Naive thymus-derived CD4-positive, alpha-beta T cell (primary cell): ENCODE measurements at regions not wholly inside any gene's neighbourhood (a gene's known extent, or its start where the extent isn't known, plus 50 kb on each side); places are given as distances from the start of the nearest gene placed in this dataset.
A peak's percentile ranks its signal among the peaks of the same experiment; 100 is the strongest.
"Not testable (repeated sequence)": the region's sequence is repeated elsewhere in the genome, so short reads cannot be mapped to it uniquely, and the experiment has no call there.

Experiments used
- ATAC-seq: fragments of 150-1000 bp; cut with Tn5 transposase; 2 replicates; pipeline ENCODE4 v1.10.0; 2021; ENCODE audit warnings: mild to moderate bottlenecking, moderate library complexity
- CTCF ChIA-PET: fragments of 350-600 bp; sonication (Branson Sonifier 250); formaldehyde crosslinking; loops from one replicate; lab custom pipeline; 2021; ENCODE audit warnings: antibody characterized with exemption; lab: Charles Lee
- POLR2A ChIA-PET: fragments of 350-600 bp; sonication (Branson Sonifier 250); formaldehyde crosslinking; loops from one replicate; lab custom pipeline; 2021; ENCODE audit warnings: antibody characterized with exemption, inconsistent platforms; lab: Charles Lee
- DNase-seq, 9 donors: peaks; one replicate each; pipeline versions ENCODE4 v3.0.0 to v3.0.0-alpha.2; 2020 to 2022; ENCODE audit warnings: mixed read lengths in 1 of 9
- H3K27ac ChIP-seq: one replicate; pipeline ENCODE4 v1.7.0; 2013; ENCODE audit warnings: mild to moderate bottlenecking, low read depth, low read length, moderate library complexity
- H3K27me3 ChIP-seq, 2 donors: one replicate each; pipeline ENCODE4 v1.7.0; 2013; ENCODE audit warnings: low read length in 2 of 2, mild to moderate bottlenecking in 2 of 2, moderate library complexity in 2 of 2; ENCODE audit not compliant: control insufficient read depth in 2 of 2, insufficient read depth in 2 of 2
- H3K36me3 ChIP-seq, 3 experiments: 1 replicate in 2 of 3; 2 replicates in 1 of 3; pipeline ENCODE4 v1.7.0; 2013; ENCODE audit warnings: low read length in 3 of 3, mild to moderate bottlenecking in 3 of 3, moderate library complexity in 1 of 3; ENCODE audit not compliant: insufficient read depth in 3 of 3, control insufficient read depth in 2 of 3
- H3K4me1 ChIP-seq, 2 donors: one replicate each; pipeline ENCODE4 v1.7.0; 2013; ENCODE audit warnings: low read length in 2 of 2, mild to moderate bottlenecking in 2 of 2, moderate library complexity in 1 of 2; ENCODE audit not compliant: control insufficient read depth in 2 of 2, insufficient read depth in 2 of 2
- H3K4me3 ChIP-seq: 2 replicates; pipeline ENCODE4 v1.7.0; 2013; ENCODE audit warnings: mild to moderate bottlenecking, low read length
- H3K9me3 ChIP-seq, 3 experiments: 1 replicate in 2 of 3; 2 replicates in 1 of 3; pipeline ENCODE4 v1.7.0; 2013; ENCODE audit warnings: low read length in 3 of 3; ENCODE audit not compliant: control insufficient read depth in 2 of 3
- H3K27ac Mint-ChIP-seq, 9 donors: one replicate each; pipeline ENCODE4 v1.8.0; 2020 to 2022; ENCODE audit warnings: mixed read lengths in 9 of 9, mild to moderate bottlenecking in 8 of 9, moderate library complexity in 5 of 9, inconsistent platforms in 2 of 9
- H3K27me3 Mint-ChIP-seq, 5 donors: one replicate each; pipeline ENCODE4 v1.8.0; 2021 to 2022; ENCODE audit warnings: mixed read lengths in 5 of 5, mild to moderate bottlenecking in 1 of 5
- H3K36me3 Mint-ChIP-seq, 5 donors: one replicate each; pipeline ENCODE4 v1.8.0; 2020 to 2022; ENCODE audit warnings: mixed read lengths in 5 of 5, mild to moderate bottlenecking in 3 of 5, inconsistent platforms in 1 of 5
- H3K4me1 Mint-ChIP-seq, 7 donors: one replicate each; pipeline ENCODE4 v1.8.0; 2020 to 2022; ENCODE audit warnings: mixed read lengths in 7 of 7, mild to moderate bottlenecking in 3 of 7, inconsistent platforms in 1 of 7
- H3K4me3 Mint-ChIP-seq, 10 donors: one replicate each; pipeline ENCODE4 v1.8.0; 2020 to 2022; ENCODE audit warnings: mild to moderate bottlenecking in 10 of 10, mixed read lengths in 10 of 10, moderate library complexity in 6 of 10, inconsistent platforms in 2 of 10
- H3K9me3 Mint-ChIP-seq, 11 donors: one replicate each; pipeline ENCODE4 v1.8.0; 2020 to 2022; ENCODE audit warnings: mixed read lengths in 11 of 11, mild to moderate bottlenecking in 4 of 11, inconsistent platforms in 1 of 11, moderate library complexity in 1 of 11
- intact Hi-C, 2 donors: fragments of 100-400 bp; cut with micrococcal nuclease; formaldehyde crosslinking; loops; one replicate each; pipeline ENCODE4 v1.15.1; 2023

- ATAC-seq (no peak), DNase-seq (no peak)
- H3K4me3 Mint-ChIP-seq: peak overlapping the region in 8 of 10 donors; percentile 38 to 70 (median 52)
- peaks cover 0 to 44% (median 4%) of the 10 kb centered on the region in 5 donors for H3K27me3 Mint-ChIP-seq
- H3K27ac Mint-ChIP-seq: peak overlapping the region; percentile 28 to 90 (median 68)
- Histone ChIP-seq H3K27me3 (no peaks in the 10 kb centered on the region), H3K4me3 (no peak overlapping the region), H3K4me1 (peaks cover 0 to 15% of the 10 kb centered on the region in 2 donors), H3K36me3 (no peaks in the 10 kb centered on the region), H3K27ac (no peak overlapping the region), H3K9me3 (no peaks in the 10 kb centered on the region)
- H3K9me3 Mint-ChIP-seq: no peaks in the 10 kb centered on the region
- H3K4me1 Mint-ChIP-seq: peaks cover 13 to 22% (median 16%) of the 10 kb centered on the region in 7 donors
- POLR2A ChIA-PET: interaction anchor here (1.2 to 1.8 kb wide), 2 partner anchors 14 to 155 kb away, joined by 3 to 5 read pairs; no protein-coding TSS in a partner anchor
- peaks cover 0 to 3% (median 0%) of the 10 kb centered on the region in 5 donors for H3K36me3 Mint-ChIP-seq
- CTCF ChIA-PET: interaction anchor here (0.6 to 2.4 kb wide), 5 partner anchors 12 to 245 kb away, joined by 3 to 7 read pairs (median 3); no protein-coding TSS in a partner anchor
- intact Hi-C loops: loop anchor here in 1 of 2 donors (10.0 kb wide), 1 partner anchor 844 kb away; no protein-coding TSS in a partner anchor
Observed at GRCh38 chr1:181180407-181181031, 92.0 kb downstream of the IER5 start.

- H3K4me3 ChIP-seq: no peak overlapping the region
- ATAC-seq (no peak), DNase-seq (no peak)
- Mint-ChIP-seq H3K27me3 (peaks cover 0 to 53% (median 4%) of the 10 kb centered on the region in 5 donors), H3K36me3 (peaks cover 0 to 3% (median 0%) of the 10 kb centered on the region in 5 donors), H3K4me1 (peaks cover 13 to 22% (median 16%) of the 10 kb centered on the region in 7 donors), H3K9me3 (no peaks in the 10 kb centered on the region), H3K27ac (no peak overlapping the region), H3K4me3 (no peak overlapping the region)
- intact Hi-C loops: loop anchor here in 1 of 2 donors (10.0 kb wide), 1 partner anchor 843 kb away; no protein-coding TSS in a partner anchor
- H3K36me3 ChIP-seq: no peaks in the 10 kb centered on the region
- H3K27me3 ChIP-seq: no peaks in the 10 kb centered on the region
- H3K27ac ChIP-seq: no peak overlapping the region
- no peaks in the 10 kb centered on the region for H3K9me3 ChIP-seq
- ChIA-PET POLR2A (no interaction called here), CTCF (interaction anchor here (2.4 kb wide), 1 partner anchor 241 kb away, joined by 7 read pairs; no protein-coding TSS in a partner anchor)
- H3K4me1 ChIP-seq: peaks cover 0 to 15% of the 10 kb centered on the region in 2 donors
Observed at GRCh38 chr1:181181792-181182585, 93.5 kb downstream of the IER5 start.

GRCh38 chr1:181184621-181185020 lies 96.1 kb downstream of the IER5 start:
- CTCF ChIA-PET: interaction anchor here (0.7 to 1.8 kb wide), 2 partner anchors 97 to 241 kb away, joined by 3 to 14 read pairs; no protein-coding TSS in a partner anchor
- Histone ChIP-seq H3K4me3 (no peak overlapping the region), H3K27me3 (no peaks in the 10 kb centered on the region), H3K9me3 (no peaks in the 10 kb centered on the region), H3K36me3 (no peaks in the 10 kb centered on the region), H3K4me1 (peaks cover 0 to 13% of the 10 kb centered on the region in 2 donors), H3K27ac (no peak overlapping the region)
- DNase-seq (no peak), ATAC-seq (no peak)
- H3K27ac Mint-ChIP-seq: no peak overlapping the region
- intact Hi-C loops: loop anchor here in 1 of 2 donors (10.0 kb wide), 1 partner anchor 840 kb away; no protein-coding TSS in a partner anchor
- POLR2A ChIA-PET: no interaction called here
- no peak overlapping the region for H3K4me3 Mint-ChIP-seq
- no peaks in the 10 kb centered on the region for H3K9me3 Mint-ChIP-seq
- peaks cover 0 to 45% (median 4%) of the 10 kb centered on the region in 5 donors for H3K27me3 Mint-ChIP-seq
- H3K36me3 Mint-ChIP-seq: peaks cover 0 to 3% (median 0%) of the 10 kb centered on the region in 5 donors
- H3K4me1 Mint-ChIP-seq: peaks cover 8 to 13% (median 11%) of the 10 kb centered on the region in 7 donors

GRCh38 chr1:181185461-181185860 lies 97.0 kb downstream of the IER5 start:
- DNase-seq (no peak), ATAC-seq (no peak)
- Mint-ChIP-seq H3K36me3 (peaks cover 0 to 3% (median 0%) of the 10 kb centered on the region in 5 donors), H3K4me3 (no peak overlapping the region), H3K27me3 (peaks cover 0 to 39% (median 4%) of the 10 kb centered on the region in 5 donors), H3K4me1 (peaks cover under 1 to 12% (median 6%) of the 10 kb centered on the region in 7 donors), H3K27ac (no peak overlapping the region), H3K9me3 (no peaks in the 10 kb centered on the region)
- POLR2A ChIA-PET: no interaction called here
- no peak overlapping the region for H3K27ac ChIP-seq
- intact Hi-C loops: loop anchor here in 1 of 2 donors (10.0 kb wide), 1 partner anchor 839 kb away; no protein-coding TSS in a partner anchor
- H3K4me1 ChIP-seq: peaks cover 0 to 6% of the 10 kb centered on the region in 2 donors
- CTCF ChIA-PET: no interaction called here
- no peaks in the 10 kb centered on the region for H3K27me3 ChIP-seq
- H3K4me3 ChIP-seq: no peak overlapping the region
- no peaks in the 10 kb centered on the region for H3K36me3 ChIP-seq
- H3K9me3 ChIP-seq: no peaks in the 10 kb centered on the region

GRCh38 chr1:181186133-181186532 lies 97.6 kb downstream of the IER5 start:
- H3K4me3 ChIP-seq, H3K27ac Mint-ChIP-seq, H3K9me3 ChIP-seq, H3K36me3 ChIP-seq, DNase-seq, H3K27ac ChIP-seq, H3K4me3 Mint-ChIP-seq, H3K36me3 Mint-ChIP-seq, H3K27me3 ChIP-seq, H3K4me1 ChIP-seq, ATAC-seq, H3K9me3 Mint-ChIP-seq, POLR2A ChIA-PET: not testable (repeated sequence)
- intact Hi-C loops: loop anchor here in 1 of 2 donors (10.0 kb wide), 1 partner anchor 839 kb away; no protein-coding TSS in a partner anchor
- Mint-ChIP-seq H3K4me1 (peaks cover 0 to 13% (median 6%) of the 10 kb centered on the region in 7 donors), H3K27me3 (peaks cover 0 to 39% (median 4%) of the 10 kb centered on the region in 5 donors)
- CTCF ChIA-PET: interaction anchor here (1.4 to 8.5 kb wide), 2 partner anchors 237 to 240 kb away, joined by 8 to 90 read pairs; no protein-coding TSS in a partner anchor
